ENCODE measurements at regions not wholly inside any gene's neighbourhood (a gene's known extent, or its start where the extent isn't known, plus 50 kb on each side); places are given as distances from the start of the nearest gene placed in this dataset.

GRCh38 chr3:144665567-144666053 lies 694.0 kb downstream of the DIPK2A start:
- no peak overlapping the region for H3K4me3 ChIP-seq
- WGBS, 2 donors (ENCODE audit: low coverage in 1 of 2) = 90 to 100% methylated on average over 1 of the region's 1 CpG
- H3K27me3 ChIP-seq = no peaks in the 10 kb centered on the region
- no peaks in the 10 kb centered on the region for H3K9me3 ChIP-seq
- TF ChIP-seq POLR2AphosphoS5 (IDR thresholded peaks at IDR 0.05) = no peak
- no peak for ATAC-seq
- no peak overlapping the region for H3K27ac ChIP-seq
- no peaks in the 10 kb centered on the region for H3K36me3 ChIP-seq
- H3K4me1 ChIP-seq = no peaks in the 10 kb centered on the region

- Histone ChIP-seq H3K36me3 (no peaks in the 10 kb centered on the region), H3K4me3 (no peak overlapping the region), H3K4me1 (no peaks in the 10 kb centered on the region), H3K27me3 (no peaks in the 10 kb centered on the region), H3K9me3 (no peaks in the 10 kb centered on the region), H3K27ac (no peak overlapping the region)
- WGBS, 2 donors (ENCODE audit: low coverage in 1 of 2) = 90% methylated on average over 3 of the region's 3 CpGs
- TF ChIP-seq POLR2A (IDR thresholded peaks at IDR 0.05) (no peak), CTCF (IDR thresholded peaks at IDR 0.05) (no peak), EP300 (IDR thresholded peaks at IDR 0.05) (no peak), POLR2AphosphoS5 (IDR thresholded peaks at IDR 0.05) (no peak)
- no peak for ATAC-seq
These were observed 698.9 kb downstream of the DIPK2A start for GRCh38 chr3:144670571-144670970.

GRCh38 chr3:144677103-144677502 lies 705.5 kb downstream of the DIPK2A start:
- Histone ChIP-seq H3K36me3 (no peaks in the 10 kb centered on the region), H3K4me3 (no peak overlapping the region), H3K9me3 (no peaks in the 10 kb centered on the region), H3K27me3 (no peaks in the 10 kb centered on the region), H3K4me1 (no peaks in the 10 kb centered on the region), H3K27ac (no peak overlapping the region)
- WGBS, 2 donors (ENCODE audit: low coverage in 1 of 2) = 47 to 60% methylated on average over 1 of the region's 1 CpG
- TF ChIP-seq CTCF (IDR thresholded peaks at IDR 0.05) (no peak), POLR2AphosphoS5 (IDR thresholded peaks at IDR 0.05) (no peak), EP300 (IDR thresholded peaks at IDR 0.05) (no peak), POLR2A (IDR thresholded peaks at IDR 0.05) (no peak)
- ATAC-seq = no peak

GRCh38 chr3:144683065-144683464 lies 711.4 kb downstream of the DIPK2A start:
- Histone ChIP-seq H3K9me3 (no peaks in the 10 kb centered on the region), H3K27me3 (no peaks in the 10 kb centered on the region), H3K4me3 (no peak overlapping the region), H3K36me3 (no peaks in the 10 kb centered on the region), H3K4me1 (no peaks in the 10 kb centered on the region), H3K27ac (no peak overlapping the region)
- TF ChIP-seq CTCF (IDR thresholded peaks at IDR 0.05) = no peak
- no peak for TF ChIP-seq POLR2AphosphoS5 (IDR thresholded peaks at IDR 0.05)
- no peak for TF ChIP-seq POLR2A (IDR thresholded peaks at IDR 0.05)
- WGBS, 2 donors (ENCODE audit: low coverage in 1 of 2) = 86 to 100% methylated on average over 1 of the region's 1 CpG
- ATAC-seq = no peak

GRCh38 chr3:144687862-144688261 lies 716.2 kb downstream of the DIPK2A start:
- H3K4me3 ChIP-seq = no peak overlapping the region
- no peaks in the 10 kb centered on the region for H3K9me3 ChIP-seq
- WGBS, 2 donors (ENCODE audit: low coverage in 1 of 2) = 55 to 83% methylated on average over 2 to 4 of the region's 4 CpGs
- no peak for ATAC-seq
- H3K27ac ChIP-seq = no peak overlapping the region
- H3K27me3 ChIP-seq = no peaks in the 10 kb centered on the region
- no peaks in the 10 kb centered on the region for H3K4me1 ChIP-seq
- no peaks in the 10 kb centered on the region for H3K36me3 ChIP-seq
- TF ChIP-seq CTCF (IDR thresholded peaks at IDR 0.05) (no peak), POLR2A (IDR thresholded peaks at IDR 0.05) (no peak), EP300 (IDR thresholded peaks at IDR 0.05) (no peak), POLR2AphosphoS5 (IDR thresholded peaks at IDR 0.05) (no peak)
